ENCODE measurements at regions not wholly inside any gene's neighbourhood (a gene's known extent, or its start where the extent isn't known, plus 50 kb on each side); places are given as distances from the start of the nearest gene placed in this dataset.

GRCh38 chr18:39366656-39367055 lies 1801.1 kb upstream of the CELF4 start:
- H3K4me3 ChIP-seq, result no peak overlapping the region
- 48% methylated on average over 1 of the region's 1 CpG for WGBS
- no peaks in the 10 kb centered on the region for H3K4me1 ChIP-seq
- DNase-seq (ENCODE audit: low spot score in 2 of 2), result no peak
- no peaks in the 10 kb centered on the region for H3K9me3 ChIP-seq
- H3K27me3 ChIP-seq, result no peaks in the 10 kb centered on the region
- no peaks in the 10 kb centered on the region for H3K36me3 ChIP-seq
- TF ChIP-seq CTCF (IDR thresholded peaks at IDR 0.05) (no peak), EP300 (IDR thresholded peaks at IDR 0.05) (no peak), POLR2AphosphoS5 (IDR thresholded peaks at IDR 0.05) (no peak), POLR2A (IDR thresholded peaks at IDR 0.05) (no peak)
- H3K27ac ChIP-seq, result no peak overlapping the region

- 73% methylated on average over 3 of the region's 3 CpGs for WGBS
- no peak overlapping the region for H3K4me3 ChIP-seq
- no peak for TF ChIP-seq EP300 (IDR thresholded peaks at IDR 0.05)
- H3K36me3 ChIP-seq, result no peaks in the 10 kb centered on the region
- no peaks in the 10 kb centered on the region for H3K4me1 ChIP-seq
- no peak for DNase-seq (ENCODE audit: low spot score in 2 of 2)
- H3K9me3 ChIP-seq, result no peaks in the 10 kb centered on the region
- no peaks in the 10 kb centered on the region for H3K27me3 ChIP-seq
- H3K27ac ChIP-seq, result no peak overlapping the region
Observed at GRCh38 chr18:39365836-39366485, 1800.4 kb upstream of the CELF4 start.

GRCh38 chr18:39360072-39360471 lies 1794.5 kb upstream of the CELF4 start:
- Histone ChIP-seq H3K27me3 (no peaks in the 10 kb centered on the region), H3K4me1 (no peaks in the 10 kb centered on the region), H3K27ac (no peak overlapping the region), H3K36me3 (no peaks in the 10 kb centered on the region), H3K9me3 (no peaks in the 10 kb centered on the region), H3K4me3 (no peak overlapping the region)
- DNase-seq (ENCODE audit: low spot score in 2 of 2), result no peak
- TF ChIP-seq EP300 (IDR thresholded peaks at IDR 0.05) (no peak), CTCF (IDR thresholded peaks at IDR 0.05) (no peak), POLR2AphosphoS5 (IDR thresholded peaks at IDR 0.05) (no peak), POLR2A (IDR thresholded peaks at IDR 0.05) (no peak)
- 85% methylated on average over 2 of the region's 2 CpGs for WGBS

GRCh38 chr18:39359636-39360035 lies 1794.0 kb upstream of the CELF4 start:
- DNase-seq (ENCODE audit: low spot score in 2 of 2), result no peak
- WGBS, result 93% methylated on average over 4 of the region's 4 CpGs
- no peak overlapping the region for H3K4me3 ChIP-seq
- no peaks in the 10 kb centered on the region for H3K36me3 ChIP-seq
- H3K9me3 ChIP-seq, result no peaks in the 10 kb centered on the region
- TF ChIP-seq EP300 (IDR thresholded peaks at IDR 0.05) (no peak), POLR2A (IDR thresholded peaks at IDR 0.05) (no peak), POLR2AphosphoS5 (IDR thresholded peaks at IDR 0.05) (no peak), CTCF (IDR thresholded peaks at IDR 0.05) (no peak)
- no peak overlapping the region for H3K27ac ChIP-seq
- no peaks in the 10 kb centered on the region for H3K27me3 ChIP-seq
- no peaks in the 10 kb centered on the region for H3K4me1 ChIP-seq

- WGBS, result 84% methylated on average over 2 of the region's 2 CpGs
- H3K9me3 ChIP-seq, result no peaks in the 10 kb centered on the region
- no peak for DNase-seq (ENCODE audit: low spot score in 2 of 2)
- H3K4me3 ChIP-seq, result no peak overlapping the region
- no peaks in the 10 kb centered on the region for H3K4me1 ChIP-seq
- no peaks in the 10 kb centered on the region for H3K27me3 ChIP-seq
- no peaks in the 10 kb centered on the region for H3K36me3 ChIP-seq
- no peak for TF ChIP-seq EP300 (IDR thresholded peaks at IDR 0.05)
- no peak overlapping the region for H3K27ac ChIP-seq
Observed at GRCh38 chr18:39350945-39351344, 1785.3 kb upstream of the CELF4 start.

- no peaks in the 10 kb centered on the region for H3K27me3 ChIP-seq
- no peaks in the 10 kb centered on the region for H3K36me3 ChIP-seq
- no peak for DNase-seq (ENCODE audit: low spot score in 2 of 2)
- 96% methylated on average over 2 of the region's 2 CpGs for WGBS
- no peak overlapping the region for H3K4me3 ChIP-seq
- TF ChIP-seq CTCF (IDR thresholded peaks at IDR 0.05) (no peak), EP300 (IDR thresholded peaks at IDR 0.05) (no peak), POLR2AphosphoS5 (IDR thresholded peaks at IDR 0.05) (no peak), POLR2A (IDR thresholded peaks at IDR 0.05) (no peak)
- no peaks in the 10 kb centered on the region for H3K4me1 ChIP-seq
- H3K27ac ChIP-seq, result no peak overlapping the region
- H3K9me3 ChIP-seq, result no peaks in the 10 kb centered on the region
Observed at GRCh38 chr18:39349801-39350200, 1784.2 kb upstream of the CELF4 start.
